HG02981 (cell line): ENCODE measurements at regions not wholly inside any gene's neighbourhood (a gene's known extent, or its start where the extent isn't known, plus 50 kb on each side); places are given as distances from the start of the nearest gene placed in this dataset.

Source experiments
- ATAC-seq: cut with Tn5 transposase; IDR thresholded peaks from one replicate; pipeline ENCODE4 v1.9.1; 2021; ENCODE audit warnings: mild to moderate bottlenecking, moderate library complexity; ENCODE audit not compliant: unreplicated experiment

DNA sequence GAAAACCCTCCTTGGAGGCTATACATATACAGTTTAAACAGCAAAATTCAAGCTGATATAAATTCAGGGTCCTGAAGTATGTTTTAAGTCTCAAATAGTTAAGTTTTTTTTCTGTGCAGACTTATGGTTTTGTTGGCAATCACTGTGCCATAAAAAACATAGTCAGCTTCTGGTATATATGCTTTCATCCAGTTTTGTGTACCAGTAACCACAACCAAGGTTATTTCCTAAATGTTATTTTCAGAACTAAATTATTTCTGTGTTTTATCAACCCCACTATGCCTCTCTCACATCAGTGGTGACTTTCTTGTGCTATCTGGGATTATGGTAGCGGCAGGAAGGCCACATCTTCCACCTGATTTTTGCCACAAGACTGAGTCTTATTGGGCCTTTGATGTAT, 107.7 kb upstream of the SMARCA2 start:
- ATAC-seq: no peak

DNA sequence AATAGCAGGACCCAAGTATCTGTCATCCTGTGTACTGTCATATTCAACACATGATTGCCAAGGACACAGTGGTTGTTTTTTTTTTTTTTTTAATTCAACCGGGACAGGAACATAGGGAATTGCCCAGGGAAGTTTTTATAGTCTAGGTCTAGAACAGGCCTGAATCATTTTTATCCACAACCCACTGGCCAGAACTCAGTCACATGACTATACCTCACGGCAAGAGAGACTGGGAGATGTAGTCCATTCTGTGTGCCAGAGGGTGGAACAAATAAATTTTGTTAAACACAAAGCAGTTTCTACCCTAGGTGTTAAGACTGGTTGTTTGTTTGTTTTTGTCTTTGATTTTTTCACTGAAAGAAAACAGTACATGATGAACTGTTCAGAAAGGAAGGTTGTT, 105.8 kb upstream of the SMARCA2 start:
- no peak for ATAC-seq

DNA sequence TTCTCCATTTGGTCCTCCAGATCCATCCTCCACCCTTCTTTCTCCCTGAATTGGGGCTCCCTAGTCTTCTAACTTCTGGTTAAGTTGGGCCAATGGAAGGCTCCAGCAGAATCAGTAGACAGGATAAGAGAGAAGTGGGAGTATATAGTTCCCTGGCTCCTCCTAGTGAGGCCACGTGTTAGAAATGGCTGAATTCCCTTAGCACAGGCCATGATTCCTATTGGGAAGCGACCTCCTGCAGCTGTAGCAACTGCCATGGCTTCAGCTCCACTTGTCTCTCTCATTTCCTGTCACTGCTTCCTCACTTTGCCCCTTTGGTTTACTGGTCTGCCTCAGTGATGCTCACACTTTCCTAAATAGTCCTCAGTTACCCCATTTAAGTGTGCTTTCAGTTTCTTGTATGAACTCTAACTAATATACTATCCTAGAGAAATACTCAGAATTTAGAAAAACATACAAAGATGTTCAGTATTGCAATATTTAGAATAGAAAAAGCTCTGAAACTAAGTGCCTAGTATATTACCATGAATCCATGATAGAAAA, 104.8 kb upstream of the SMARCA2 start:
- no peak for ATAC-seq

DNA sequence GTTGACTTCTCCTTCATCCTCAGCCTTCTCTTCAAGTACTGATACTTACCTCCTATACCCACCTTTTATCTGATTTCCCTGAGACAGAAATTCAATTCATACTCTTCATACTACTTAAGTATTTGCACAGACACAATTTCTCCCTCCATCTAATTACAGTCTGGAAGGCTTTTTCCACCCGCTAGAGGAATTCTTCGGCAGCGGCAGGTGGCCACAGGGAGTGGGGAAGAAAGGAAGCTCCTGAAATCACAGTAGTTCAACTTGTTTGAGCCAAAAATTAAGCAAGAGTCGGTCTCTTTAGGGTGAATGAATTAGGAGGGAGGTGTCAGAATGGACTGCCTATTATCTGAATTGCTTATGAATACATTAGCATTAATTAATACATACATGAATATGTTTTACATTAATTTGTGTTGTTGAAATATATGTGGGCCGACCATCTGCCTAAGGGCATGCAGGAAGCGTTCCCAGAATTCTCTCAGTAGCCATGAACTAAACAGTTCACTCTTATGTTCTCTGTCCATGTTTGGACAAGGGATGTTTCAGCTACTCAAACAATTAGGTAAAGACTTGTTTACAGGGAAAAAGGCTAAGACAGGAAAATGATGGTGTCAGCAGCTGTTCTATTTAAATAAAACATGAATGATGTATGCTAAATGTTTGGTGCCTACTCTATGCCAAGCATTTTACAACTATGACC, 101.4 kb upstream of the SMARCA2 start:
- no peak for ATAC-seq

DNA sequence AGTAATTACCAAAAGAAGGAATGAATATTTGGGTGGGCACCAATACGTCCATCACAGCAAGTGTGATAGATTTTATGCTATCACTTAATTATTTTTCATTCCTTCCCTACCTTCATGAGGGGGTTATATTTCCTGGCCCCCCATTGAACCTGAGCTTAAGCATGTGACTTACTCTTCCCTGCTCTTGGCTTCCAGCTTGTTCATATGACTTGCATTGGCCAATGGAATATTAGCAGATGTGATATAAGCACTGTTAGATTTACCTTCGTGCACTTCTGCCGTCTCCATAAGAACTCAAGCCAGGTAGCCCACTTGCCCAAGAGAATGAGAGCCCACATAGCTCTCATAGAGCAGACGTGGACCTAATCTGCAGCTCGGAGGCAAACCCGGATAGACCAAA, 99.1 kb upstream of the SMARCA2 start:
- ATAC-seq: no peak

DNA sequence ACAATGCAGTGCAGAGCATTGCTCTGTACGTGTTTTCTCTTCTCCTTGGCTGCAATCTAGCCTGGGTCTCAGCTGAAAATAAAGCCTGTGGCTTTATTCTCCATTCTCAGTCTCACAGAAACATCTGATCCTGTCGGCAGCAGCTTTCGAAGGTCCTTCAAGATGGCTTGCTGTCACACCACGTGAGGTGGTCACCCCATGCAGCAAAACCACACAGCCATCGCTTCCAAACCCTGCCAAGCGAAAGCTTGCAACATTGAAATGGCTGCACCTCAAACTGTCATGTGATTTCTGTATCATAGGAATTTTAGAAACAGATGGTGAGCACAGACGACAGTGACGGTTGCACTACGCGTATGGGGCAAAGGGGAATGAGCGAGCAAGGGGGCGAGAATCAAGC, 98.5 kb upstream of the SMARCA2 start:
- no peak for ATAC-seq

DNA sequence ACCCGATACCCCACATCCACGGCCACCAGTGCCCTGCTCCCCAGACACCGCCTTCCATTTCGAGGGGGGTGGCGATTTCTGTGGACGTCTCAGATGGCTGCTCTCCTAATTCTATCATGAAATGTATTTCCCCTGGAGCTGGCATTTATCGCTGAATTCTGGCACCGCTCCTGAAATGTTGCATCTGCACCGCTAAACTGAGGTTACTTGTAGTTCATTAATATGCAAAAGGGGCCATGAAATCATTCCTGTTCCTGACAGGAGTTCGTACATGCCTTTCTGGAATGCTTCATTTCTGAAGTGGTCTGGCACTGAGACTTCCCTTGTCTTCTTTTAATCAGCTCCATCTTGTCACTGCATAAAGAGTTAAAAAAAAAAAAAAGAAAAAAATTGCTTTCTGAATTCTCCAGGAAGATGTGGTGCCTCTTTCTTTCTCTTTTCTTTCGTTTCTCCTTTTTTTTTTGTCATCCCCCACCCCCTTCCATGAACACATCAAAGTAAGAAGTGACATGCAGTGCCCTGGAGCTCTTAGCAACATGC, 97.7 kb upstream of the SMARCA2 start:
- no peak for ATAC-seq

DNA sequence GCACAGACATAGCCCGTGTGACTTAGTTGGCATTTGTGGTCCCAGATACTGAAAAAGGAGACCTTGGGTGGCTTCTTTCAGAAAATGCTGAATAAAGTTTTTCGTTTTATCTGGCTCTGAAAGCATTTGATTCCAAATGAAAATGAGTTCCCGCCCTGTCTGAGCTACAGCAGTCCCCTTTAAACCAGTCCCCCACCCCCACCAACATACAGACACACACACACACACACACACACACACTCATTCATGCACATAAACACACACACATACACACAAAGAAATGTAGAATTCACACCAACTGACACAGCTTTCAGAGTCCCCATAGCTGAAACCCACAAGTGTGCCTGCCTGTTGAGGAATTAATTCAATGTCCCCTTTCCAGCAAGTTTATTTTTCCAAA, 97.0 kb upstream of the SMARCA2 start:
- ATAC-seq: no peak

DNA sequence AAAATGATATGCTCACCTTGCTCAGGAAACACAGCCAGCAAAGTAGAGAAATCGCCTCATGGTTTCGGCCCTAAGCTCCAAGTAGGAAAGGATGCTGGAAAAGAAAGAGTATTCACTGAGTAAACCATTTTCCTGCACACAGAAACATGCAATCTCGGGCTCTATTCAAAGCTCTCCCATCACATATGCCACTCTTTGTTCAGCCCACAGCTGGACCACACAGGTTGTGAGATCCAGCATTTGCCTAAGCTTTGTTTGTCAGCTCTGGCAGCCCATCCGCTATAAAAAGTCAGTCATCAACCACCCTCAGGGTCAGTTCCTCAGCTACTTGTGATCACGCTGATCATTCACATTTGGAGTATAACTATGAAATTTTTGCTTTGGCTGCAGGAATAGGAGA, 96.5 kb upstream of the SMARCA2 start:
- ATAC-seq: no peak

DNA sequence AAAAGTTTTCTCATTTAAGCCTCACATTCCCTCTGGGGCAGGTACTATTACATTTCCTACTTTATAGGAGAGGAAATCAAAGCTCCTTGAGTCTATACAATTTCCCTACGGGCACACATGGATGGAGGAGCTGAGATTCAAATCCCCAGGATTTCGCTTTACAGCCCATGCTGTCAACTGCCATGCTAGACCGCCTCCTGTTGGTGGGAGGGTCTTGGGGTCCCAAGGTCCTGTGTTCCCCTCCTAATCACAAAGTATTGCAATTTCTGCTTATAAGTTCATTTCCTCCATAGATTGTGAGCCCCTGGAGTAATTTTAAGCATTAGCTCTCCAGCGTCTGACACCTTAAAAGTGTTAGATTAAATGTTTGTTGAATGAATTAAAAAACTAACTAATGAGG, 95.9 kb upstream of the SMARCA2 start:
- ATAC-seq: no peak

DNA sequence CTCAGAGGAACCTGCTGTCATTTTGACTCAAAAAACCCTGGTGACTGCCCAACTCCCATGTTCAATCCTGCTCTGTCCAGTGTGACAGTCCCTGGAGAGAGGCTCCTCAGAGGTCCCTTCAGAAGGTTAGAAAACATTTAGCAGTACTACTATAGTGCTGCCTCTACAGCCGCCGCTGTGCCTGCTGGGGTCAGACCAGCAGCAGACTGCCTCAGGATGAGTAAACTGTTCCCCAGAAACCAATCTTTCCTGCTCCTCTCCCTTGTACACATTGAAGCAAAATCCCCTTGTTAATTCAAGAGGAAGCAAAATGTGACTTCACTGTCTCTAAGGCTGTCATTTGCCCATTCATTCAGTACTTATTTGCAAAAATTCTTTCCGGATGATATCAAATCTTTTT, 94.8 kb upstream of the SMARCA2 start:
- no peak for ATAC-seq

DNA sequence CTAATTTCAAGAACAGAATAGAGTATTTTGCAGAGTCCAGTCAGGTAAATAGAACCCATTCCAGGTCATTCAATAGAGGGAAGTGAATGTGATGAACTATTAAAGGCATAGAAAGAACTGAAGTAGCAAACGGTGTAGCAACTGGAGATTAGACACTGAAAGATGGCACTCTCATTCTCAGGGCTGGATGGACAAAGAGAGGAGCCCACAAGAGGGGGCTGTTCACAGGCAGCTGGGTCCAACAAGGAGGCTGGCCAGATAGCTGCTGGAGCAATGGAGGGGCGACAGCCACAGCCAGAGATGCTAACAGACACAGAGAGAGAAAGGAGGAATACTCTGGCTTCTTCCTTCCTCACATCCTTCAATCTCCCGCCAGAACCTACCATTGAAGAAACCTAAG, 93.1 kb upstream of the SMARCA2 start:
- ATAC-seq: no peak

DNA sequence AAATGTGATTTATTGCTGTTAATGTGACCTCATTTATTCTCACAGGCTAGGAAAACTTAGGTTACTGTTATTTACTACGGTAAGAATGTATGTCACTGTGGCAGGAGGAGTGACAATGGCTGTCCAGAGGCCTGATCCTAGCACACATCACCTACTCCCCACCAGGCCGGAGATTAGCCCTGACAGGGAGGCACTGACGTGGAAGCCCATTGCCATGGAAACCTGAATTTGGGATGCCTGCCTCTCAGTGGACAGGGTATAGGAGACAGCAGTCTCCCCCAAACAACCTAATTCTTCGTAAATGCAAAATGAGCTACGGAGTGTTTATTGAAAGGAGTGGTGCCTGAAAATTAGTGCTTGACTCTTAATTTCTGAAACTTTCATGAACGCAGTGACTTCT, 87.6 kb upstream of the SMARCA2 start:
- ATAC-seq: no peak

DNA sequence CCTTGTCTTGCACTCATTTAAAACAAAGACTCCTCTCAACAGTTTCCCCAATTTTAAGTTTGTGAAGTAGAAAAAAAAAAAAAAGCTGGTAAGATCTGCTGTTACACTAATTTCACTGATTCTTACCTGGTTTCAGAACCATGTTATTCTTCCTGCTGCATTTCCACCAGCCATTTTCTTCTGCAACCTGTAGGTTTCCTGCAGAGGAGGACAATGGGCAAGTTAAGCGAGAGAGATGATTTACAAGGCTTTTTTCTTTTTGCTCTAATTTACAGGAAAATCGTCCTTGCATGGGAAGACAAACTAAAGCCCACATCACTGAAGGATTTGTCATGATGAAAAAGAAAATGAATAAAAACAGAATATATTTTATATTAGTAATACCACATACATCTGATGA, 86.0 kb upstream of the SMARCA2 start:
- no peak for ATAC-seq

DNA sequence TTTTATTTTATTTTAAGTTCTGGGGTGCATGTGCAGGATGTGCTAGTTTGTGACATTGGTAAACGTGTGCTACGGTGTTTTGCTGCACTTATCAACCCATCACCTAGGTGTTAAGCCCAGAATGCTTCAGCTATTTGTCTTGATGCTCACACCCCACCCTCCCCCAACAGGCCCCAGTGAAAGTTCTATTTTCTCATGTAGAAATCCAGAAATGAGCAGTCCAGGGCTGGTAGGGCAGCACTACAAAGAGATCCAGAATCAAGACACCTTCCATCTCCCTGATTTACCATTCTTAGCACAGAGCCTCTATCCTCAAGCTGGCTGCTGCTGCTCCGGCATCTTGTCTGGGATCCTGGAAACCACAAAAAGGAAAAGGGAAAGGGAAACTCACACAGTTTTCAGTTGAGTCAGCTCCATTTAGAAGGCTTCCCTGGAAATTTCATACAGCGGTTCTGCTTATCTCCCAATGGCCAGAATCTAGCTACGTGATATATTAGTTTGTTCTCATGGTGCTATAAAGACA, 85.4 kb upstream of the SMARCA2 start:
- ATAC-seq: peak; percentile 41

DNA sequence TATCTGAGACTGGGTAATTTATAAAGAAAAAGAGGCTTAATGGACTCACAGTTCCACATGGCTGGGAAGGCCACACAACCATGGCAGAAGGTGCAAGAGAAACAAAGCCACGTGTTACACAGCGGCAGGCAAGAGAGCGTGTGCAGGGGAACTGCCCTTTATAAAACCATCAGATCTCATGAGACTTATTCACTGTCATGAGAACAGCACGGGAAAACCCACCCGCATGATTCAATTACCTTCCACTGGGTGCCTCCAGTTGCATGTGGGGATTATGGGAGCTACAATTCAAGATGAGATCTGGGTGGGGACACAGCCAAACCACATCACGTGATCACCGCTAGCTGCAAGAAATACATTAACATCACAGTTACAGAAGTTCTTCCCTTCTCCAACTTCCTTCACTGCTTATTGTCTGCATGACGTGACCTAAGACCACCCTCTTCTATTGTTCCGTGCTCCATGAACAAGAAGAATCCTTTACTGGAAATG, 84.9 kb upstream of the SMARCA2 start:
- ATAC-seq: peak; percentile 56

DNA sequence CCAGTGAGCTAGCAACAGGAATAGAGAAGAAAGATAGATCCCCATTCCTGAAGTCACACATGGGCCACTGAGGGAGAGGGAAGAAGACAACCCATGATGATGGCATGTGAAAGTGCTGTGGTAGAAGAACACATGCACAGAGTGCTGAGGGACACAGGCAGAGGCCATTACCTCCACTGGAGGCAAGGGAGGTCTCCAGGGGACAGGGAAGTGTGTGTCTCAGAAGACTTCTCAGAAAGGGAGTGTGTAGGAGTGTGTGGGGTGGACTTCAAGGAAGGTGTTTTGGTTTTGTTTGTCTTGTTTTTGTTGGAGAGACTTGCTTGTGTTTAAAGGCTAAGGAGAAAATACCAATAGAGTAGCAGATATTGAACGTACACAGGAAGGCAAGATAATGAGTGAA, 77.0 kb upstream of the SMARCA2 start:
- ATAC-seq: no peak

DNA sequence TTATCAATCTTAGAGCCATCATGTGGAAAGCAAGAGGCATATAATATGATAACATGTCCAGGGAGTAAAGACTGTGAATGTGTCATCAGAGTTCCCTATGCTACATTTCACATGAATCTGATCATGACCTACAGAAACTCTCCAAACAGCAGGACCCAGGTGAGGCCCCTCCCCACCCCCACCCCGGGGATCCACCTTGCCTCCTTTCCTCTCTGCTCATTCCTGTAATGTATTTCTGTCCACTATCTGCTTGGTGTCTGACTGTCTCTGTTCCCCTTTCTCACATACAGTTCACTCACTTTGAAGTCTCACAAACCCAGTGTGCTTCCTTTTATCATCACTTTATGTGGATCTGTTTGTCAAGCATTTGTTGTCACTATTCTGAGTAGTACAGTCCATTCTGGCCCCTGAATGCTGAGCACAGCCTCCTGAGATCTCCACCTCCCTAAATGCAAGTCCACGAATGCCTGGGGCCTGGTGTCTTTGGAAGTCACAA, 76.4 kb upstream of the SMARCA2 start:
- no peak for ATAC-seq

DNA sequence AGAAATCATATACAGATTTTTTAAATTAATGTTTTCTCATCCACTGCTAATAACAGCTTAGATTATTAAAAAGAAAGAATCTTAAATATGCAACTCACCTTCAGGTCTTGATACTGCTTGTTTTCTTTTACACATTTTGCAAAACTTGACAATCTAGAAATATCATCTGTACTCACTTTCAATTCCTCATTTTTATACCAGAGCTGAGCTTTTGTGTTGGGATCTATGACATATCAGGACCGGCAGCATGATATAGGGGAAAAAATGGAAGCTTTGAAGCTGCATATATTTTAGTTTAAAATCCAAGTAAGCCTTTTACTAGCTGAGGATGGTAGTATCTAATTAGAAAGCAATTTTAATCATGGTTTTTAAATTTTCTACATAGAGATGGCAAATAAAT, 75.7 kb upstream of the SMARCA2 start:
- ATAC-seq: no peak

DNA sequence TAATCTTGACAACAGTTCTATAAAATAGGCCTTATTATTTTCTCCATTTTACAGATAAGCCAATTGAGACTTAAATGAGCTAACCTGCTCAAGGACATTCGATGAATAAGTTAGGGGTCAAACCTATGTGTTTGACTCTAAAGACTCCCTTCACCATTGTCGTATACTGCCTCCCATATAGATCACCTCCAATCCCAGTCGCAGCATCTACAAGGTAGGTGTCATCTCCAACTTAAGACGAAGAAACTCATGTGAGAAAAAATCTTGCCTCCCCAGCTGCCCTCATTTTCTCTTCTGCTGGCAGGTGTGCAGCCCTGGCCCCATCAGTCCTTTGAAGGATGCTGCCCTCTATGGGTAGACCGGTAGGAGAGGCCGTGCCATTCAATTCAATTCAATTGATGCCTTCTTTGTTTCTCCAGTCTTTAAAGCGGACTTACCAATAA, 75.2 kb upstream of the SMARCA2 start:
- peak; percentile 90 for ATAC-seq

DNA sequence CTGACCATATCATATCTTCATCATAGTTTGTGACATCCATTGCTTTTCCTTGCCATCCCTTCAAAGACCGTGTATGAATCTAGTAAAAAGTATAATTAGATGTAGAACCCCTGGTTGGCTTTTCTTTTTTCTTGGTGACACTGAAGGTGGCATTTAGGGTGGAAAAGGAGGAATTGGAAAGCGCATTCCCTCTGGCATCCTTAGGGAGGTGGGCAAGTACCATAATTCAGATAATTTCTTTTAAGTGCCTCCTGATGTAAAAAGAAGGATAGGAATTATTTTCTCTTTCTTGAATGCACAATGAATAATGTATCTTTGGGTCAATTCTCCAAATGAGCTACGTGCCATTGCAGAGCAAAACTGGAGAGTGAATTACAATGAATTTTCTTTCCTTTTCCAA, 73.2 kb upstream of the SMARCA2 start:
- no peak for ATAC-seq
